GM21390 (cell line): ENCODE measurements at regions not wholly inside any gene's neighbourhood (a gene's known extent, or its start where the extent isn't known, plus 50 kb on each side); places are given as distances from the start of the nearest gene placed in this dataset.
A peak's percentile ranks its signal among the peaks of the same experiment; 100 is the strongest.
"Not testable (repeated sequence)": the region's sequence is repeated elsewhere in the genome, so short reads cannot be mapped to it uniquely, and the experiment has no call there.

ENCODE experiments used
- ATAC-seq: cut with Tn5 transposase; IDR thresholded peaks from one replicate; pipeline ENCODE4 v1.9.1; 2021; ENCODE audit not compliant: unreplicated experiment

DNA sequence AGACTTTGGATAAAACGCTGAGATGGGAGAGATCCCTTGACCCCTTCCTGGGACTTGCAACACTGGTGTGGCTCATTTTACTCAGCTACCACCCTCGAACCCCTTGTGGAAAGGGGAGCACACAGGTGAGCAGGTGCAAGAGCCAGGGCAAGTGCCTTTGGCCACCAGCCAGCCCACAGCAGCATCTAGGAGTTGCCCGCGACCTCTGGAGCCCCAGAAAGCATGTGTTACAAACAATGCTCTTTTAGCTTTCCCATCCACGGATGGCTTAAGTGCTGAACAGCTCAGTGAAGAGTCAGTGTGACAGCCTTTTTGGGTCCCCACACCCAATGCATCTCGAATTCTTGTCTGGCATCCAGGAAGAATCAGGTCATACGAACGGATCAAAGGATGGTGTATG, 197.8 kb downstream of the MEMO1 start:
- no peak for ATAC-seq

DNA sequence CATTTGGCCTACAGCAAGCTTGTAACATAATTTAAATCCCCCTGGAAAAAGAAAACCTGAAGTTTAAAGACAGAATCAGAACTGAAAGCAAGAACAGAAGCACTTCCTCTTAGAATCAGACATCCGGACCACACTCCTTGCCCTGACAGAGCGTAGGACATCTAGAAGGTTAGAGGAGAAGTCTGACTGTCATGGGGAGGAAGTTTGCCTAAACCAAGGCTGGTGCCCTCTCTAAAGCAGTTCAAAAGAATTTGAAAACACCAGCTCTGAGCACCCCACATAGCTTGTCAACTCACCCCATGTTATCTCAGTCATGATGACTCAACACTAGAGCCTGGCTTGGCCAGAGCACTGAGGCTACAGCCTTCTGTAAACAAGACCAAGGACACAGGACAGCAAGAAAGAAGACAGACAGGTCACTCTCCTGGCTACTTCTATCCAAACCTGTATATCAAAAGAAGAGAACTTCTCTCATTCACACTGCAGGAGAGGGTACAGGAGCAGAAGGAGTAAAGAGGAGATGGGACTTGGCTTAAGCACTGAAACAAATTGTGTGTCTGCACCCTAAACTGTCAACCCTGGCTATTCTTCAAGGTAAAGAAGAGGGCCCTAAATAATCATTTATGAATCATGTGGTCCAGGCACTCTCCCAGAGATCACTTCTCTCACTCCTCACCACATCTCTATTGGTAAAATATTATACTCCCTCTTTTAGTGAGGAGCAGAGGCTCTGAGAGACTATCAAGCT, 198.6 kb downstream of the MEMO1 start:
- peak; percentile 100 for ATAC-seq

DNA sequence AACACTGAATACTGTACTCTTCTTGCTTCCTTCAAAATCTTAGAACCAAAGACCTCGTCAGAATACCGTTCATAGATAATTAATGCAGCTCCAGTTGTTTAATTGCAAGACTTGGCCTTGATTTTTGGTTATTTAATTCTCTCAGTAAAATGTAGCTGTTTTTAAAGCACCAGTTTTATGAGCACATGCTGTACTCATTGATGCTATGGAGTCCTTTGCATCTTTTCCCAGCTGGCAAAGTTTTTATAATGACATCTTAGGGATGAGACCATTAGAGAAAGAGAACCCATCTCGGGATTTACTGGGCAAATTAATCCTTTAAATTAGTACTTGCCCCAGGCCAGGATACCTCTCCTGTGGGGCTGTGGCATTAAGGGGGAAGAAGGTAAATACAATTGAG, 199.3 kb downstream of the MEMO1 start:
- no peak for ATAC-seq

DNA sequence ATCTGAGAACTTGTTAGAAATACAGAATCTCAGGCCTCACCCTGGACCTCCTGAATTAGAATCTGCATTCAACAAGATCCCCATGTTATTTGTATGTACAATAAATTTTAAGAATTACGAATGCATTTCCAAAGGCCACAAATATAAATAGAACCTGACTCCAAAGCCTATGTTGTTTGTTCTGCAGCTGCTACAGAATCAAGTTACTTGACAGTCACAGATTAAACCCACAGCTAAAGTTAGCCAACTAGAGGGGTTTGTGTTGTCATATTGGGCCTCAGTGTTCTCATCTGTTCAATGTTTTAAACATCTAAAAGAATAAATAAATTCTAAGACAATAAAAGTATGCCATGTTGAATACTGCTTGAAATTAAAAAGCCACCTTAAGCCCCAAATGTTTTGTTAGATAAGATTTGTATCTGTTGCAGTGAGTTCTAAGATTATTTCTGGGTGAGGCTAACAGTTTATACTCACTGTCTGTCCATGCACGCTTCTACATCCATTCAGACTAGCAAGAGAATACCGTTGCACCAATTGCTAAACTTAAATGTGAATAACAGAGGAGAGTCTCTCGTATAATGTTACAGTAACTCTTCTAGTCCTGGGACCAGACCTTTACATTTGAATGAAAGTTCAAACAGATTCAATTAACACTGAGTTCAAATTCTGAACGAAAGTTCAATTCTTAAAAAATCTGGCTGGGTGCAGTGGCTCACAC, 200.4 kb downstream of the MEMO1 start:
- no peak for ATAC-seq

DNA sequence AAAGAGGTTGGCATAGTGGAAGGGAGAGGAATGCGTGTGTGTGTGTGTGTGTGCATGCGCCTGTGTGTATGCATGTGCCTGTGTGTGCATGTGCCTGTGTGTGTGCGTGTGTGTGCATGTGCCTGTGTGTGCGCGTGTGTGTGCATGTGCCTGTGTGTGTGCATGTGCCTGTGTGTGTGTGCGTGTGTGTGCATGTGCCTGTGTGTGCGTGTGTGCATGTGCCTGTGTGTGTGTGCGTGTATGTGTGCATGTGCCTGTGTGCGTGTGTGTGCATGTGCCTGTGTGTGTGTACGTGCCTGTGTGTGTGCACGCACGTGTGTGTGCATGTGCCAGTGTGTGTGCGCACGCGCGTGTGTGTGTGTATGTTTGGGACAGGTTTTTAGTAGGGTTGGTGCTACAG, 205.1 kb downstream of the MEMO1 start:
- ATAC-seq, result no peak

DNA sequence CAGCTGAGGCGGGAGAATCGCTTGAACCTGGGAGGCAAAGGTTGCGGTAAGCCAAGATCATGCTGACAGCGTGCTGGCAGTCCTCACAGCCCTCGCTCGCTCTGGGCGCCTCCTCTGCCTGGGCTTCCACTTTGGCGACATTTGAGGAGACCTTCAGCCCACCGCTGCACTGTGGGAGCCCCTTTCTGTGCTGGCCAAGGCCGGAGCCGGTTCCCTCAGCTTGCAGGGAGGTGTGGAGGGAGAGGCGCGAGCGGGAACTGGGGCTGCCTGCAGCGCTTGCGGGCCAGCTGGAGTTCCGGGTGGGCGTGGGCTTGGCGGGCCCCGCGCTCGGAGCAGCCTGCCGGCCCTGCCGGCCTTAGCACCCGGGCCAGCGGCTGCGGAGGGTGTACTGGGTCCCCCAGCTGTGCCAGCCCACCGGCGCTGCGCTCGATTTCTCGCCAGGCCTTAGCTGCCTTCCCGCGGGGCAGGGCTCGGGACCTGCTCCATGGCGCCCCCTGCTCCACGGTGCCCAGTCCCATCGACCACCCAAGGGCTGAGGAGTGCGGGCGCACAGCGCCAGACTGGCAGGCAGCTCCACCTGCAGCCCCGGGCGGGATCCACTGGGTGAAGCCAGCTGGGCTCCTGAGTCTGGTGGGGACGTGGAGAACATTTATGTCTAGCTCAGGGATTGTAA, 207.2 kb downstream of the MEMO1 start:
- not testable (repeated sequence) for ATAC-seq

DNA sequence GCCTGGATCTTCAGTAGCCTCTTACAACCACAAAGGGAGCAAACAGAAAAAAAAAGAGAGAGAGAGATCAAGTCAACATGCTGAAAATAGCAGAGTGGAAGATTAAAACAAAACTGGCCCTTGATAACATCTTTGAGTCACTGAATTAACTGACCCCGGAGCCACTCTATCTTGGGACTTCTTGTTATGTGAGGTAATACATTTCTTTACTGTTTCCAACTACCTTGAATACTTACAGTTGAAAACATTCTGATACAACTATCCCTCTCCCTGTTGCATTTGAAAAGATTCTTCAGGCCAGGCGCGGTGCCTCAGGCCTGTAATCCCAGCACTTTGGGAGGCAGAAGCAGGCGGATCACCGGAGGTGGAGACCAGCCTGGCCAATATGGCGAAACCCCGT, 208.1 kb downstream of the MEMO1 start:
- ATAC-seq, result no peak

DNA sequence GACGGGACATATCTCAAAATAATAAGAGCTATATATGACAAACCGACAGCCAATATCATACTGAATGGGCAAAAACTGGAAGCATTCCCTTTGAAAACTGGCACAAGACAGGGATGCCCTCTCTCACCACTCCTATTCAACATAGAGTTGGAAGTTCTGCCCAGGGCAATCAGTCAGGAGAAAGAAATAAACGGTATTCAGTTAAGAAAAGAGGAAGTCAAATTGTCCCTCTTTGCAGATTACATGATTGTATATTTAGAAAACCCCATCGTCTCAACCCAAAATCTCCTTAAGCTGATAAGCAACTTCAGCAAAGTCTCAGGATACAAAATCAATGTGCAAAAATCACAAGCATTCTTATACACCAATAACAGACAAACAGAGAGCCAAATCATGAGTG, 211.5 kb downstream of the MEMO1 start:
- ATAC-seq, result not testable (repeated sequence)

DNA sequence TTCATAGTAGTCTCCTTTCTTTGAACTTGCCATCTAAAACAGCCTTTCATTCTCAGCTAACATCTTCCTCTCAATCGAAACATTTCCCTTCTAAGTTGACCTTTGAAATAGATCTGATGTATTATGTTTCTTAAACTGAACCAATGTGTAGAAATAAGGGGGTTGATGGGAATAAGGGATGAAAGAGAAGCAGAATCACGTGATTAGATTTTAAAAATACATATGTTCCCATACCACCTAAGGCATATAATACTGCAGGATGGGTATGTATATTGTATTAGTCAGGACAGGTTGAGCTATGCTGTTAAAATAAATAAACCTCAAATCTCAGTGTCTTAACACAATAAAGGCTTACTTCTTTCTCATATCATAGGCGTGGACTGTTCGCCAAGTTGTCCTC, 207.5 kb upstream of the SRD5A2 start:
- ATAC-seq, result no peak

DNA sequence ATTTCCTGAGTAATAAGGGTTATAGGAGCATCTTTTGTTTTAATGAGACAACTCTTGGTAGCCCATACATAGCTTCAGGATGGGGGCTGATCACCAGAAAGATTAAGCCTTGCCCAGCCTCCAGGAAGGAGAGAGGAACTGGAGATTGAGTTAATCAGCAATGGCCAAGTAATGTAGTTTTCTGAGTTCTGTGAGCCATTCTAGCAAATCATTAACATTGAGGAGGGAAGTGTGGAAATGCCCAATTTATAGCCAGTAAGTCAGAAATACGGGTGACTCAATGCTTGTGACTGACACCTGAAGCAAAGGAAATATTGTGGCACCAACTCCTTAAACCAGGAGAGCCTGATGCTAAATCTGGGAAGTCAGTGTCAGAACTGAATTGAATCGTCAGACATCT, 205.1 kb upstream of the SRD5A2 start:
- ATAC-seq, result no peak

DNA sequence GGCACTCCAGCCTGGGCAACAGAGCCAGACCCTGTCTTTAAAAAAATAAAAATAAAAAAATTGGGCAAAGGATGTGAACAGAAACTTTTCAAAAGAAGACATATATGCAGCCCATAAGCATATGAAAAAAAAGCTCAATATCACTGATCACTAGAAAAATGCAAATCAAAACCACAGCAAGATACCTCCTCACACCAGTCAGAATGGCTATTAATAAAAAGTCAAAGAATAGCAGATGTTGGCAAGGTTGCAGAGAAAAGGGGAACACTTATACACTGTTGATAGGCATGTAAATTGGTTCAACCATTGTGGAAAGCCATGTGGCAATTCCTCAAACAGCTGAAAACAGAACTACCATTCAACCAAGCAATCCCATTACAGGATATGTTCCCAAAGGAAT, 204.1 kb upstream of the SRD5A2 start:
- no peak for ATAC-seq

DNA sequence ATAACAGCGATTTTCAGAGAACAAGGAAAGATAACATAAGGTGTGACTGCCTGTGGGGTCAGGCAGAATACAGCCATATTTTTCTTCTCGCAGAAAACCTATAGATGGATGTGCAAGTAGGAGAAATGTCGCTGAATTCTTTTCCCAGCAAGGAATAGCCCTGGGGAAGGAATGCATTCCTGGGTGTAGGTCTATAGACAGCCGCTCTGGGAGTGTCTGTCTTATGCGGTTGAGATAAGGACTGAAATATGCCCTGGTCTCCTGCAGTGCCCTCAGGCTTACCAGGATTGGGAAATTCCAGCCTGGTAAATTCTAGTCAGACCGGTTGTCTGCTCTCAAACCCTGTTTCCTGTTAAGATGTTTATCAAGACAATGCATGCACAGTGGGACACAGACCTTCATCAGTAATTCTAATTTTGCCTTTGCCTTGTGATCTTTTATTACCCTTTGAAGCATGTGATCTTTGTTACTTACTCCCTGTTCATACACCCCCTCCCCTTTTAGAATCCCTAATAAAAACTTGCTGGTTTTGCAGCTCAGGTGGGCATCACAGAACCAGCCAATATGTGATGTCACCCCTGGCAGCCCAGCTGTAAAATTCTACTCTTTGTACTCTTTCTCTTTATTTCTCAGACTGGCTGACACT, 202.8 kb upstream of the SRD5A2 start:
- ATAC-seq, result not testable (repeated sequence)

DNA sequence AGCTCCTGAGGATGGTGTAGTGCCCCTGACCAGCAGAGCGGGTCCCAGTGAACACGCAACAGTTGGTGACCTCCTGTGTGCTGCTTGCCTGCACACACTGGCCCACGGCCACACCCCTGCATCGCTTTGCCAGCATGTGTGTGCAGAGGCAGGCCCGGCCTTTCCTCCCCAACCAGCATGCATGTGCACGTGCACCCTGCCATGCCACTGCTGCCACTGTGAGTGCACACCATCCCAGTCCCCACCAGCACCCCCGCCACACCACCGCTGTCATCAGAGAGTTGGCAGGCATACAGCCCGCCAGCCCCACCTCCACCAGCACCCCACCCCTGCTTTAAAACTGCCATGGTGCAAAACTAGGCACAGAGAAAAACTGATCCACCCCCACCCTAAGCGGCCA, 197.4 kb upstream of the SRD5A2 start:
- no peak for ATAC-seq

DNA sequence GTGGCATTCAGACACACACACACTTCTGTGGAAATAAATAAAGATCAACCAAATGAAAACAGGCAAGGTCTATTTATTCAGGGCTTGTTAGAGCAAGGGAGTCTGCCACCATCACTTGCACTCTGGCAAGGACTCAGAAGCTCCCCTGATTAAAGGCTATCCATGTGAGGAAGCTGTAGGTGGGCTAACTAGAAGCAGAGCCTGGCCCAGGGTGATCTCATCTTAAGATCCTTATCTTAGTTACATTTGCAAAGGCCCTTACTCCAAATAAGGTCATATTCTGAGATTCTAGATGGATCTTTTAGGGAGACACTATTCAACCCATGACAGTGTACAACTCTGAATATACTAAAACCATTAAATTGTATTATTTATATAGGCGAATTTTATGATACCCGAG, 190.0 kb upstream of the SRD5A2 start:
- ATAC-seq, result no peak

DNA sequence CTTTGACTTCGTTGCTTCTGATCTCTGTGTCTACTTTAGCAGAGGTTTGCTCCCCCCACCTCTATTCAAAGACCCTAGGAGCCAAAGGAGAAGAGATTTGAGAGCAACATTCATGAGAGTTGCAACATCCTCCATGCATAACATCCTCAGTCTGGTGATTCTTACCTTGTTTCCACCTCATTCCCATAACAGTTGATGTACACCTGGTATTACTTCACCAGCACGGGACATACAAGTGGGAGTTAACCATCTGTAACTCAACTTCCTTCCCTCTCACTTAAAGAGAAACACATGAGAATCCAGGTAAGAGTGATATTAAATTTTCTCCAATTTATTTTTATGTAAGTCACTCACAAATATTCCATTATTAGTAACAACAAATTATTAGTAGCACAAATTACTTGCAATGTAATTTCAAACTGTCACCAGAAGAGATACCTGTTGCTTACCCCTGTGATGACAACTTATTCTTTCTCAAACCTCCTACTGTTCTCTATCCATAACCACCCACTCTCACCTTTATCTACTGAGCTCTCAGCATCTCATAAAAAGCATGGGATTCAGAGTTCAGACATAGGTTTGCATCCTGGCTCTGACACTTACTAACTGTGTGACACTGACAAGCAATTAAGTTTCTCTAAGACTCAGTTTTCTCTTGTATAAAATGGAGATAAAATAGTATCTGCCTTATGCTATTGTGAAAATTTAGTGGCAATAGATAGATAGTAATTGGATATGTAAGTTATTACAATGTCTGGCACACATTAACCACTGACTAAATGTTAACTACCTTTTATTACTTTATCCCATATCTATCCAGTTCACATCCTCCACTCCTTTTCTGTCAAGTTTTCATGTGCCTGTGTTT, 184.6 kb upstream of the SRD5A2 start:
- no peak for ATAC-seq

DNA sequence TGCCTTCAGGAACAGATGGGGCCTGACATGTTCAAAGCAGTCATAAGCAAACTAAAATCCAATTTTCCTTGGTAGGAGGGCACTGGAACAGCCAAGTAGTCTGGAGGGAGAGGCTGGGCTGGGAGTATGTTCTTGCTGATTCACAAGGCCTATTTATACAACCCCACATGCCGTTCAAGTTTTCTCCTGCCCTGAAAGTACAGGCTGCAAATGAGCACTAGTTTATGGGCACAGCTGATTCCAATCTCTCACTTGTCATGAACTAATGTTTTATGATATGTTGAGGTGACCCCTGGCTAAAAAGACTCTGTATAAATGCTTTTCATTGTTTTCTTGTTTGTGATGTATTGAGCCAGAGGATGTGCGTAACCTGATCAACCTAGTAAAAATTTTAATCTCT, 183.4 kb upstream of the SRD5A2 start:
- no peak for ATAC-seq

DNA sequence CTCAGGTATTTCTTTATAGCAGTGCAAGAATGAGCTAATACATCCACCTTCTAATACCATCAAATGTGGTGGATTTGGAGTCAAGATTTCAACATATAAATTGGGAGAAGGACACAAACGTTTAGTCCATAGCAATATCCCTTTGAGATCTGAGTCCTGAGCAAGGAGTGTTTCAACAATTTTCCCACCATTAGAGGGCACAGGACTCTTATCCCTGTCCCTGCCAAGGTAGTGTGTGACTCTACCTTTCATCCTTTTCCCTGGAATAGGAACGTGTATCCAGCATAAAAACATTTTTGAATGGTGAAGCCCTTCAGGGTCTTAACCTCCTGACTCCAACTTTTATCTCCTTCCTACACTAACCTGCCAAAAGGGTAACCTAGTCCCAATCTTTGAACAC, 181.3 kb upstream of the SRD5A2 start:
- no peak for ATAC-seq

DNA sequence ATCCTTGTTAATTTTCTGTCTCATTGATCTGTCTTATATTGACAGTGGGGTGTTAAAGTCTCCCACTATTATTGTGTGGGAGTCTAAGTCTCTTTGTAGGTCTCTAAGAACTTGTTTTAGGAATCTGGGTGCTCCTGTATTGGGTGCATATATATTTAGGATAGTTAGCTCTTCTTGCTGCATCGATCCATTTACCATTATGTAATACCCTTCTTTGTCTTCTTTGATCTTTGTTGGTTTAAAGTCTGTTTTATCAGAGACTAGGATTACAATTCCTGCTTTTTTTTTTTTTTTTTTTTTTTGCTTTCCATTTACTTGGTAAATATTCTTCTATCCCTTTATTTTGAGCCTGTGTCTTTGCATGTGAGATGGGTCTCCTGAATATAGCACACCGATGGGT, 176.6 kb upstream of the SRD5A2 start:
- not testable (repeated sequence) for ATAC-seq

DNA sequence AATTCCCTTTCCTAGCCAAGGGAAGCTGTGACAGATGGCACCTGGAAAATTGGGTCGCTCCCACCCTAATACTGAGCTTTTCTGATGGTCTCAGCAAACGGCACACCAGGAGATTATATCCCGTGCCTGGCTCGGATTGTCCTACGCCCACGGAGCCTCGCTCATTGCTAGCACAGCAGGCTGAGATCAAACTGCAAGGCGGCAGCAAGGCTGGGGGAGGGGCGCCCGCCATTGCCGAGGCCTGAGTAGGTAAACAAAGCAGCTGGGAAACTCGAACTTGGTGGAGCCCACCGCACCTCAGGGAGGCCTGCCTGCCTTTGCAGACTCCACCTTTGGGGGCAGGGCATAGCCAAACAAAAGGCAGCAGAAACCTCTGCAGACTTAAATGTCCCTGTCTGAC, 168.0 kb upstream of the SRD5A2 start:
- not testable (repeated sequence) for ATAC-seq

DNA sequence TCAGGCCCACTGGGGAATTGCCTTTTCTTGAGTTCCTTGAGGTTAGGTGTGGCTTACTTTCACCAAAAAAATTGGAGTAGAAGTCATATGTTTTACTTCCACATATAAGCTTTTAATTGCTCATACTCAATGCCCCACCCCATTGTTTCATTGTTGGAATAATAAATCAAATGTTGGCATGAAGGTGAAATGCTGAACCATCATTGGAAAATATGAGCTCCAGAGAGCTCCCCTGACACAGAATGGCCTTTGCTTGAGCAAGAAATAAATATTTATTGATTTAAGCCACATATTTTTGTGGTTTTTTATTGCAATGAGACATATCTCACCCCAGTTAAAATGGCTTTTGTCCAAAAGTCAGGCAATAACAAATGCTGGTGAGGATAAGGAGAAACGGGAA, 167.3 kb upstream of the SRD5A2 start:
- ATAC-seq, result no peak

DNA sequence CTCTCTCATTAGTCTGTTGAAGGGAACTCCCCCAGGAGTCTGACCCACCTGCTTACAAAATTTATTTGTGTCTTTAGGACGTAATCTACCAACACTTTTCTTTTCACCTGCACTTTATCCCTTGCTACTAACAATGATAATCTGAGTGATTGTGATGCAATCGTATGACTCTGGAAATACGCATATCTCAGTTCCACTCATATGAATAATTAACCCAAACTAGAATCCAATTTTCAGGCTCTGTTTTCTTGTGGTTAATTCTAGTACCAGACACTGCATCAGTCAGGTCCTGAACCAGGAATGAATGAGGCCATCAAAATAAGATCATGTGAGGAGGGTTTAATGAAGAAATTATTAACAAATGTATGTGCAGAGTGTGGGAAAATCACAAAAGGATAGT, 158.4 kb upstream of the SRD5A2 start:
- no peak for ATAC-seq
